Mucosa of rectum (tissue), 2 donors: ENCODE measurements at regions not wholly inside any gene's neighbourhood (a gene's known extent, or its start where the extent isn't known, plus 50 kb on each side); places are given as distances from the start of the nearest gene placed in this dataset.

Source experiments
- H3K27ac ChIP-seq, 2 donors: one replicate each; pipeline ENCODE4 v1.7.0; 2013; ENCODE audit warnings: inconsistent platforms in 2 of 2, low read depth in 2 of 2, low read length in 2 of 2
- H3K27me3 ChIP-seq, 2 donors: one replicate each; pipeline ENCODE4 v1.7.0; 2013; ENCODE audit warnings: low read length in 2 of 2; ENCODE audit not compliant: control insufficient read depth in 2 of 2, insufficient read depth in 2 of 2
- H3K36me3 ChIP-seq, 2 donors: one replicate each; pipeline ENCODE4 v1.7.0; 2013; ENCODE audit warnings: low read length in 2 of 2; ENCODE audit not compliant: control insufficient read depth in 2 of 2, insufficient read depth in 2 of 2
- H3K4me1 ChIP-seq, 2 donors: one replicate each; pipeline ENCODE4 v1.7.0; 2013; ENCODE audit warnings: low read length in 2 of 2, mild to moderate bottlenecking in 1 of 2; ENCODE audit not compliant: control insufficient read depth in 2 of 2, insufficient read depth in 2 of 2
- H3K4me3 ChIP-seq, 2 donors: one replicate each; pipeline ENCODE4 v1.7.0; 2013; ENCODE audit warnings: low read length in 2 of 2
- H3K9ac ChIP-seq, 2 donors: one replicate each; pipeline ENCODE4 v1.7.0; 2013; ENCODE audit warnings: low read length in 2 of 2, low read depth in 1 of 2, mild to moderate bottlenecking in 1 of 2
- H3K9me3 ChIP-seq, 2 donors: one replicate each; pipeline ENCODE4 v1.7.0; 2013; ENCODE audit warnings: low read length in 2 of 2; ENCODE audit not compliant: control insufficient read depth in 2 of 2
- donor health status: healthy.
- donor health status: Normal muscosa, but diverticular disease.

DNA sequence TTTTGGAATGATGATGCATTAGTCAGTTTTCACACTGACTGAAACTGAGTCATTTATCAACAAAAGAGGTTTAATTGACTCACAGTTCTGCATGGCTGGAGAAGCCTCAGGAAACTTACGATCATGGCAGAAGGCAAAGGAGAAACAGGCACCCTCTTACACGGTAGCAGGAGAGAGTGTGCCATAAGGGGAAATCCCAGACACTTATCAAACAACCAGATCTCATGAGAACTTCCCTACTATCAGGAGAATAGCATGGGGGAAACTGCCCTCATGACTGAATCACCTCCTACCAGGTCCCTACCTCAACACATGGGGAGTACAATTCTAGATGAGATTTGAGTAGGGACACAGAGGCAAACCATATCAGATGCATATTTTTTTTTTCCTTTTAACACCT is 504.5 kb upstream of the VRK2 start:
- Histone ChIP-seq H3K36me3 (no peaks in the 10 kb centered on the region), H3K4me3 (no peak overlapping the region), H3K9me3 (no peaks in the 10 kb centered on the region), H3K27me3 (no peaks in the 10 kb centered on the region), H3K27ac (no peak overlapping the region), H3K4me1 (no peaks in the 10 kb centered on the region), H3K9ac (no peak overlapping the region)

GRCh38 chr2:57543211-57543610 is 503.4 kb upstream of the VRK2 start:
- Histone ChIP-seq H3K4me1 (no peaks in the 10 kb centered on the region), H3K27me3 (no peaks in the 10 kb centered on the region), H3K9ac (no peak overlapping the region), H3K4me3 (no peak overlapping the region), H3K9me3 (no peaks in the 10 kb centered on the region), H3K27ac (no peak overlapping the region), H3K36me3 (no peaks in the 10 kb centered on the region)

DNA sequence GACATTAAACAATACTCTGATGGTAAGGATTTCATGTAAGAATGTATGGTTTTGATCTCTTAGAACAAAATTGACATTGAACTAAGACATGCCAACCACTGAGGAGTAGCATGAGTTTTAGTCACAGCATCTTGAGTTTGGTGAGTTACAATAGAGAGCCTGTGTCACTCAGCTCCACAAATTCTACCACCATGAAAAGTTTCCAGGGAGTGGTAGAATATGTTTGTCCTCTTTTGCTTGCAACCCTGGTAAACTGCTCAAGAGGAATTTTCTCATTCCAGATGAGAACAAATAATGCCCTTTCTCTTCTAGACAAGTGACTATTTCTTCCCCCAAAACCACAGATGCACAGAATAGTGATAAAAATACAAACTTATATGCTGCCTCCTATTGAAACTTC is 502.0 kb upstream of the VRK2 start:
- no peaks in the 10 kb centered on the region for H3K4me1 ChIP-seq
- H3K9me3 ChIP-seq, result no peaks in the 10 kb centered on the region
- no peaks in the 10 kb centered on the region for H3K27me3 ChIP-seq
- H3K36me3 ChIP-seq, result no peaks in the 10 kb centered on the region
- no peak overlapping the region for H3K27ac ChIP-seq
- no peak overlapping the region for H3K4me3 ChIP-seq
- no peak overlapping the region for H3K9ac ChIP-seq

DNA sequence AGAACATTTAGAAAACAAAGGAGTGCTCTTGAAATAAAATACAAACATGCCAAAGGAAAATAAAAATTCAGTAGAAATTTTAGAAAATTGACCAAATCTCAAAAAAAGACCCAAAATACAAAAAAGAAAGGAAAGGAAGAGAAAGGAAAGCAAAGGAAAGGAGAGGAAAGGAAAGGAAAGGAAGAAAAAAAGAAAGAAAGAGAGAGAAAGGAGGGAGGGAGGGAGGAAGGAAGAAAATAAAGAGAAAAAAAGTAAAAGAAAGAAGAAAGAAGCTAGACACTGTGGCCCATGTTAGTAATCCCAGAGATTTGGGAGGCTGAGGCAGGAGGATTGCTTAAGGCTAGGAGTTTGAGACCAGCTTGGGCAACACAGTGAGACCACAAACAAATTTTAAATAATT is 500.1 kb upstream of the VRK2 start:
- no peaks in the 10 kb centered on the region for H3K36me3 ChIP-seq
- H3K9ac ChIP-seq, result no peak overlapping the region
- no peaks in the 10 kb centered on the region for H3K9me3 ChIP-seq
- H3K4me1 ChIP-seq, result no peaks in the 10 kb centered on the region
- H3K4me3 ChIP-seq, result no peak overlapping the region
- H3K27me3 ChIP-seq, result no peaks in the 10 kb centered on the region
- H3K27ac ChIP-seq, result no peak overlapping the region

- H3K9ac ChIP-seq, result no peak overlapping the region
- H3K36me3 ChIP-seq, result no peaks in the 10 kb centered on the region
- H3K27me3 ChIP-seq, result no peaks in the 10 kb centered on the region
- H3K4me1 ChIP-seq, result no peaks in the 10 kb centered on the region
- H3K9me3 ChIP-seq, result no peaks in the 10 kb centered on the region
- H3K27ac ChIP-seq, result no peak overlapping the region
- H3K4me3 ChIP-seq, result no peak overlapping the region
Observed at GRCh38 chr2:57549642-57550102, 496.9 kb upstream of the VRK2 start.

GRCh38 chr2:57550912-57551311 is 495.7 kb upstream of the VRK2 start:
- Histone ChIP-seq H3K27ac (no peak overlapping the region), H3K36me3 (no peaks in the 10 kb centered on the region), H3K4me3 (no peak overlapping the region), H3K4me1 (no peaks in the 10 kb centered on the region), H3K27me3 (no peaks in the 10 kb centered on the region), H3K9ac (no peak overlapping the region), H3K9me3 (peaks cover 0 to under 1% of the 10 kb centered on the region in 2 donors)

GRCh38 chr2:57552885-57553284 is 493.7 kb upstream of the VRK2 start:
- no peaks in the 10 kb centered on the region for H3K27me3 ChIP-seq
- no peaks in the 10 kb centered on the region for H3K36me3 ChIP-seq
- peaks cover 0 to 3% of the 10 kb centered on the region in 2 donors for H3K9me3 ChIP-seq
- H3K9ac ChIP-seq, result no peak overlapping the region
- no peak overlapping the region for H3K27ac ChIP-seq
- H3K4me1 ChIP-seq, result no peaks in the 10 kb centered on the region
- no peak overlapping the region for H3K4me3 ChIP-seq

DNA sequence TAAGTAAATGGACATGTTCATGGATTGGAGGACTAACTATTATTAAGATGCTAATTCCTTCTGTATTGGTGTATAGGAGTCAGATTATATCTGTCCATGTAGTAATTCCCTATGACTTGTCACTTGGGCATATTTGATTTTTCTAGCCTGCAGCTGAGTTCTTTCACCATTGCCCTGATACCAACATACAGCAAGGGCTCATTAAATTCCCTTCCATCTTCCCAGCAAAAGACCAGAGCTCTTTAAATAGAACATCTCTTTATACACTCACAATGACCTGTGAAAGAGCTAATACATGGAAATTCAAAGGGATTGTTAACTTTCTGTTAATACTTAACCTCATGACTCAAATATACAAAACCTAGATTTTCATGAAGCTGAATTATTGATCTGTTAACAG is 492.3 kb upstream of the VRK2 start:
- H3K27me3 ChIP-seq, result no peaks in the 10 kb centered on the region
- H3K27ac ChIP-seq, result no peak overlapping the region
- no peak overlapping the region for H3K9ac ChIP-seq
- H3K4me3 ChIP-seq, result no peak overlapping the region
- peaks cover 0 to 3% of the 10 kb centered on the region in 2 donors for H3K9me3 ChIP-seq
- H3K36me3 ChIP-seq, result no peaks in the 10 kb centered on the region
- H3K4me1 ChIP-seq, result no peaks in the 10 kb centered on the region

- Histone ChIP-seq H3K9ac (no peak overlapping the region), H3K36me3 (no peaks in the 10 kb centered on the region)
Observed at GRCh38 chr2:57558312-57558711, 488.3 kb upstream of the VRK2 start.

DNA sequence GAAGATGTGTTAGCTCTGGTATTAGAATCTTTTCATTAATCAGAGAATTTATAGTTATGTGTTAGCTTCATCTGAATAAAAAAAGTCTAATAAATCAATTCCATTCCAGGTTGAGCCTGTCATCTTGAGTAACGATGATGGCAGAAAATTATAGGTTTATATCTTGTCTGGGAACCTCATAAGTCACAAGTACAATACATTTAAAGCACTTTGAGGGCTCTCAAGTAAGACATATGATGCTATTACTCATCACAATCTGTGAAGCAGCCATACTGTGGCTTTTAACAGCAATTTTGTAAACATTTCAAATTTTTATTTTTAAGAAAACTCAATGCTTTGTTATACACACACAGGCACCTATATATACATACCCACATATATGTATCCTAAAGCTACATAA is 484.1 kb upstream of the VRK2 start:
- Histone ChIP-seq H3K9me3 (peaks cover 0 to 2% of the 10 kb centered on the region in 2 donors), H3K36me3 (no peaks in the 10 kb centered on the region), H3K4me1 (no peaks in the 10 kb centered on the region), H3K27ac (no peak overlapping the region), H3K4me3 (no peak overlapping the region), H3K27me3 (no peaks in the 10 kb centered on the region), H3K9ac (no peak overlapping the region)

More at GRCh38 chr2:57558312-57558711, 488.3 kb upstream of the VRK2 start:
- peaks cover 0 to 5% of the 10 kb centered on the region in 2 donors for H3K9me3 ChIP-seq
- no peaks in the 10 kb centered on the region for H3K4me1 ChIP-seq
- no peaks in the 10 kb centered on the region for H3K27me3 ChIP-seq
- H3K4me3 ChIP-seq, result no peak overlapping the region
- no peak overlapping the region for H3K27ac ChIP-seq

DNA sequence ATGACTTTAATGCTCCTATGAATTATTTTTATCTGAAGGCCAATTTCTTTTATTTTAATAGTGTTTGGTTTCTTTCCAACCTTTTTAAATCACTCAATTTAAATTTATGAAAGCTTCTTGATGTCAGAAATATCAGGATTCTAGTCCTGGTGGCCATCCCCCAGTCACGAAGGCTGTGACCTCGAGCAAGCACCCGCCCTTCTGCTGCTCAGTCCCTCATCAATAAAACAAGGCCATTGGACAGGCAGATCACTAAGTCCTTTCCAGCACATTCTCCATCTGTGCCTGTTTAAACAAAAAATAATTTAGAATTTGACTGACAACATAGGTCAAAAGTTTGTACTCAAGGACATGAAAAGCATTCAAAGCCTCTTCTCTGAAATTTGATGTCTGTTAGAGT is 483.6 kb upstream of the VRK2 start:
- Histone ChIP-seq H3K4me3 (no peak overlapping the region), H3K9ac (no peak overlapping the region), H3K27me3 (no peaks in the 10 kb centered on the region), H3K9me3 (peaks cover 0 to 2% of the 10 kb centered on the region in 2 donors), H3K27ac (no peak overlapping the region), H3K4me1 (no peaks in the 10 kb centered on the region), H3K36me3 (no peaks in the 10 kb centered on the region)
